ENCODE measurements at regions not wholly inside any gene's neighbourhood (a gene's known extent, or its start where the extent isn't known, plus 50 kb on each side); places are given as distances from the start of the nearest gene placed in this dataset.

GRCh38 chr7:56219017-56219416 is 102.8 kb upstream of the NUPR2 start:
- no peak for TF ChIP-seq CTCF (IDR thresholded peaks at IDR 0.05)
- no peak for TF ChIP-seq POLR2A (IDR thresholded peaks at IDR 0.05)
- no peak for TF ChIP-seq POLR2AphosphoS5 (IDR thresholded peaks at IDR 0.05)
